Stimulated activated naive B cell treated with anti-CD40 and anti-IgM and Interleukin-4, amounts not matched to agents 10 μg/mL and 1 μg/mL and 100 μg/mL, for 72 hours (primary cell): ENCODE measurements at regions not wholly inside any gene's neighbourhood (a gene's known extent, or its start where the extent isn't known, plus 50 kb on each side); places are given as distances from the start of the nearest gene placed in this dataset.

Source experiments
- ATAC-seq, 2 donors: fragments of 150-1000 bp; cut with Tn5 transposase; replicated peaks; 2 replicates each; pipeline ENCODE4 v1.10.0; 2021; ENCODE audit warnings: moderate library complexity in 1 of 2
- DNase-seq: peaks from one replicate; pipeline ENCODE4 v3.0.0; 2021
- H3K27ac Mint-ChIP-seq: one replicate; pipeline ENCODE4 v1.8.0; 2022; ENCODE audit warnings: mild to moderate bottlenecking, mixed read lengths
- H3K27me3 Mint-ChIP-seq, 2 donors: one replicate each; pipeline ENCODE4 v1.8.0; 2022; ENCODE audit warnings: mixed read lengths in 2 of 2
- H3K36me3 Mint-ChIP-seq, 2 donors: one replicate each; pipeline ENCODE4 v1.8.0; 2022; ENCODE audit warnings: mixed read lengths in 2 of 2, mild to moderate bottlenecking in 1 of 2
- H3K4me1 Mint-ChIP-seq, 2 donors: one replicate each; pipeline ENCODE4 v1.8.0; 2022; ENCODE audit warnings: mixed read lengths in 2 of 2, mild to moderate bottlenecking in 1 of 2
- H3K4me3 Mint-ChIP-seq, 2 donors: one replicate each; pipeline ENCODE4 v1.8.0; 2022; ENCODE audit warnings: mild to moderate bottlenecking in 2 of 2, mixed read lengths in 2 of 2, moderate library complexity in 1 of 2
- H3K9me3 Mint-ChIP-seq, 2 donors: one replicate each; pipeline ENCODE4 v1.8.0; 2022; ENCODE audit warnings: mixed read lengths in 2 of 2, mild to moderate bottlenecking in 1 of 2

DNA sequence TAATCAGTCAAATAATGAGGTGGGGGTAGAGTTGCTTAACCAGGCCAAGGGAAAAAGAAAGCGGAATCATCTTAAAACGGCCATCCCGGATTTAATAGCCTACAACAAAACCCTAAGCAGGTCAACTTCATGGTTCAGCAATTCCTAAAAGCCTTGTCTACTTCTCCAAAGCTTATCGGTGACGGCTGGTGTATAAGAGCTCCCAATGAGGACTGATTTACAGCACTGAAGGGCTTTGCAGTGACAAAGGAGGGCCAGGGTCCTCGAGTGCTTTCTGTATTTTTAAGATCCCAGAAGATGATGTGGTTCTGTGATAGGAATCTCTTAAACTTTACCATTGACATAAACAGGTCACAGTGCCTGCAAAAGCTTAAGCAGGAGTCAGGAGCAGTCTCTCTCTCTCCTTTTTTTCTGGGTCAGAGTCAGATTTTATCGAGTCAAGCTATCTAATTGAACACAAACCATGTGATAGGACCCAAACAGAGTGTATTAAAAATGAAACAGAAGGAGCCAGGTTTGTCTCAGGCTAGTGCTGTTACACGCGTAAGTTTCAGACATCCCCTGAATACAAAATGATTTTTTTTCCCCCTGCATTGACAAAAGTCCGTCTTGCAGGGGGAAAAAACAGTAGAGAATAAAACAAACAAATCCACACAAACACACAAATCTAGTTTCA lies 663.6 kb upstream of the ZNF608 start:
- H3K36me3 Mint-ChIP-seq, result no peaks in the 10 kb centered on the region
- no peak for ATAC-seq
- H3K27ac Mint-ChIP-seq, result no peak overlapping the region
- no peaks in the 10 kb centered on the region for H3K27me3 Mint-ChIP-seq
- H3K4me1 Mint-ChIP-seq, result peaks cover 25 to 36% of the 10 kb centered on the region in 2 donors
- DNase-seq, result no peak
- H3K9me3 Mint-ChIP-seq, result peaks cover 0 to 2% of the 10 kb centered on the region in 2 donors
- no peak overlapping the region for H3K4me3 Mint-ChIP-seq

- H3K4me1 Mint-ChIP-seq, result peaks cover 25 to 36% of the 10 kb centered on the region in 2 donors
- H3K9me3 Mint-ChIP-seq, result peaks cover 0 to 2% of the 10 kb centered on the region in 2 donors
- no peak overlapping the region for H3K4me3 Mint-ChIP-seq
- no peak for DNase-seq
- no peak for ATAC-seq
- H3K27me3 Mint-ChIP-seq, result no peaks in the 10 kb centered on the region
- no peaks in the 10 kb centered on the region for H3K36me3 Mint-ChIP-seq
- no peak overlapping the region for H3K27ac Mint-ChIP-seq
These were observed 664.2 kb upstream of the ZNF608 start for GRCh38 chr5:125410537-125411070.

- ATAC-seq, result peak; percentile 12 to 27
- no peak for DNase-seq
- no peaks in the 10 kb centered on the region for H3K36me3 Mint-ChIP-seq
- H3K9me3 Mint-ChIP-seq, result no peaks in the 10 kb centered on the region
- H3K27ac Mint-ChIP-seq, result peak overlapping the region; percentile 82
- peak overlapping the region; percentile 69 to 71 for H3K4me3 Mint-ChIP-seq
- H3K4me1 Mint-ChIP-seq, result peaks cover 25 to 36% of the 10 kb centered on the region in 2 donors
- H3K27me3 Mint-ChIP-seq, result no peaks in the 10 kb centered on the region
These were observed 664.8 kb upstream of the ZNF608 start for GRCh38 chr5:125411071-125411743.

DNA sequence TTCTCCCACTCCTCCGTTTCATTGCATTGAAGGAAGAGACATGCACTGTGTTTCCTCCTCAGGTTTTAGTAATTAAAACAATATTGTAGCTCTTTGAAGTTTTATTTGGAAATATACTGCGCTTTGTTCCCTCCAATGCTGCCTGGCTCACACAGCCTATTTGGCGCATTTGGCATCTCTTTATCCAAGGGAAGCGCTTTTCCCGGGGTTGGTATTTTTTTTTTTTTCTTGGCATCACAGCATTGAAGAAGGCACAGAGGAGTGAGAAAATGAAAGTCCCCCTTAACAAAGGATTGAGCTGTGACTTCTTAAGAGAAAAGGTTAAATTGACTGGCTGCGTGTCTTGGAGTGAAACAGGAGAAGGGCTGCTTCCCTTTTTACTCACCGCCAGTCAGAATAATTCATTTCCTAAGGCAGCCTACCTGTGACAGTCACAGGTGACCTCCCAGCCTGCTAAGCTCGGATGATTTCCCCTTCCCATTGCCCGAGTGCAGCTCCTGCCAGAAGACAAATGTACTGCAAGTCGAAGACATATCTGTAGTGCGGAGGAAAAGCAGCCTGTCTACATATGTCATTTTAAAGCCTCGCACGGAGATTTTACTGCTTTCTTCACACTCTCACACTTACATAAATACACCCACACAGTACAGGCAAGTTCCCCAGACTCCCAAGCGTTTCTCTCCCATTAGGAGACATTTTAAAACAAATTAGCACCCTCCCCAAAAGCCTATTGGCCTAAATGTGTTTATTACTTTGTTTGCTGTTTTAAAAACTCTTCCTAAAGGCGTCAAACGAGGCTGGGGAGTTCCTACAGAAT lies 665.5 kb upstream of the ZNF608 start:
- peak overlapping the region; percentile 82 for H3K27ac Mint-ChIP-seq
- H3K4me1 Mint-ChIP-seq, result peaks cover 25 to 36% of the 10 kb centered on the region in 2 donors
- no peaks in the 10 kb centered on the region for H3K27me3 Mint-ChIP-seq
- DNase-seq (peak; percentile 43), ATAC-seq (peak; percentile 71 to 75)
- peak overlapping the region; percentile 69 to 71 for H3K4me3 Mint-ChIP-seq
- no peaks in the 10 kb centered on the region for H3K9me3 Mint-ChIP-seq
- no peaks in the 10 kb centered on the region for H3K36me3 Mint-ChIP-seq

- Mint-ChIP-seq H3K36me3 (no peaks in the 10 kb centered on the region), H3K27me3 (no peaks in the 10 kb centered on the region), H3K4me1 (peaks cover 25 to 36% of the 10 kb centered on the region in 2 donors), H3K27ac (peak overlapping the region; percentile 82), H3K9me3 (no peaks in the 10 kb centered on the region), H3K4me3 (peak overlapping the region; percentile 25 to 71)
- ATAC-seq (peak; percentile 56 to 65), DNase-seq (peak; percentile 16)
These were observed 666.4 kb upstream of the ZNF608 start for GRCh38 chr5:125412561-125413495.

- DNase-seq (no peak), ATAC-seq (no peak)
- Mint-ChIP-seq H3K4me1 (peaks cover 21 to 29% of the 10 kb centered on the region in 2 donors), H3K27ac (no peak overlapping the region), H3K9me3 (no peaks in the 10 kb centered on the region), H3K27me3 (no peaks in the 10 kb centered on the region), H3K36me3 (no peaks in the 10 kb centered on the region), H3K4me3 (no peak overlapping the region)
These were observed 667.2 kb upstream of the ZNF608 start for GRCh38 chr5:125413496-125414274.

DNA sequence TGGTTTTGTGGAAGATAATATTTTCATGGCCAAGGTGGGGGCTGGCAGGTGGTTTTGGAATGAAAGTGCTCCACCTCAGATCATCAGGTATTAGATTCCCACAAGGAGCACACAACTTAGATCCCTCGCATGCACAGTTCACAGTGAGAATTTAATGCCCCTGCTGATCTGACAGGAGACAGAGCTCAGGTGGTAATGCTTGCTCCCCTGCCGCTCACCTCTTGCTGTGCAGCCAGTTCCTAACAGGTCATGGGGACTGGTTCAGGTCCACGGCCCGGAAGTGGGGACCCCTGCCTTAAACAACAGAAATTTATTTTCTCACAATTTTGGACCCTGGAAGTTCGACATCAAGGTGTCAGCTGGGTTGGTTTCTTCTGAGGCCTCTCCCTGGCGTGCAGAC lies 668.7 kb upstream of the ZNF608 start:
- Mint-ChIP-seq H3K9me3 (no peaks in the 10 kb centered on the region), H3K27me3 (no peaks in the 10 kb centered on the region), H3K4me3 (no peak overlapping the region), H3K4me1 (peaks cover 19 to 26% of the 10 kb centered on the region in 2 donors), H3K36me3 (no peaks in the 10 kb centered on the region), H3K27ac (no peak overlapping the region)
- no peak for DNase-seq
- no peak for ATAC-seq

GRCh38 chr5:125416055-125416454 lies 669.6 kb upstream of the ZNF608 start:
- Mint-ChIP-seq H3K4me1 (peaks cover 16 to 19% of the 10 kb centered on the region in 2 donors), H3K9me3 (no peaks in the 10 kb centered on the region), H3K27ac (no peak overlapping the region), H3K4me3 (no peak overlapping the region), H3K36me3 (no peaks in the 10 kb centered on the region), H3K27me3 (no peaks in the 10 kb centered on the region)
- no peak for DNase-seq
- no peak for ATAC-seq

GRCh38 chr5:125421006-125421405 lies 674.6 kb upstream of the ZNF608 start:
- ATAC-seq, result no peak
- no peaks in the 10 kb centered on the region for H3K4me1 Mint-ChIP-seq
- no peak overlapping the region for H3K4me3 Mint-ChIP-seq
- no peaks in the 10 kb centered on the region for H3K36me3 Mint-ChIP-seq
- H3K27ac Mint-ChIP-seq, result no peak overlapping the region
- no peaks in the 10 kb centered on the region for H3K27me3 Mint-ChIP-seq
- DNase-seq, result no peak
- H3K9me3 Mint-ChIP-seq, result no peaks in the 10 kb centered on the region

DNA sequence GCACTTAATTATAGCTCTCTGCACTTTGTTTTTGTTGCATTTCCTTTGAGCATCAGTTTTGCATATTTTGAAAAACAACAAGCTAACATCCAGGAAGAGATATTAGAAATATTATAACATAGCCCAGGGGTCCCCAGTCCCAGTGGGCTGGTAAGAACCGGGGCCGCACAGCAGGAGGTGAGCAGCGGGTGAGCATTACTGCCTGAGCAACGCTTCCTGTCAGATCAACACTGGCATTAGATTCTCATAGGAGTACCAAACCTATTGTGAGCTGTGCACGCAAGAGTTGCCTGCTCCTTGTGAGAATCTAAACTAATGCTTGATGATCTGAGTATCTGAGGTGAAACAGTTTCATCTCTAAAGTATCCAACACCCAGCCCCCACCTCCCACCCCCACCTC lies 675.9 kb upstream of the ZNF608 start:
- no peak for ATAC-seq
- peaks cover 0 to 2% of the 10 kb centered on the region in 2 donors for H3K4me1 Mint-ChIP-seq
- H3K27me3 Mint-ChIP-seq, result peaks cover 0 to 4% of the 10 kb centered on the region in 2 donors
- no peak for DNase-seq
- peaks cover 0 to 2% of the 10 kb centered on the region in 2 donors for H3K9me3 Mint-ChIP-seq
- no peak overlapping the region for H3K4me3 Mint-ChIP-seq
- no peaks in the 10 kb centered on the region for H3K36me3 Mint-ChIP-seq
- H3K27ac Mint-ChIP-seq, result no peak overlapping the region

GRCh38 chr5:125424402-125425141 lies 678.1 kb upstream of the ZNF608 start:
- peaks cover 0 to 2% of the 10 kb centered on the region in 2 donors for H3K4me1 Mint-ChIP-seq
- H3K9me3 Mint-ChIP-seq, result peaks cover 0 to 8% of the 10 kb centered on the region in 2 donors
- no peaks in the 10 kb centered on the region for H3K36me3 Mint-ChIP-seq
- ATAC-seq (no peak), DNase-seq (no peak)
- peaks cover 0 to 4% of the 10 kb centered on the region in 2 donors for H3K27me3 Mint-ChIP-seq
- H3K4me3 Mint-ChIP-seq, result no peak overlapping the region
- no peak overlapping the region for H3K27ac Mint-ChIP-seq

DNA sequence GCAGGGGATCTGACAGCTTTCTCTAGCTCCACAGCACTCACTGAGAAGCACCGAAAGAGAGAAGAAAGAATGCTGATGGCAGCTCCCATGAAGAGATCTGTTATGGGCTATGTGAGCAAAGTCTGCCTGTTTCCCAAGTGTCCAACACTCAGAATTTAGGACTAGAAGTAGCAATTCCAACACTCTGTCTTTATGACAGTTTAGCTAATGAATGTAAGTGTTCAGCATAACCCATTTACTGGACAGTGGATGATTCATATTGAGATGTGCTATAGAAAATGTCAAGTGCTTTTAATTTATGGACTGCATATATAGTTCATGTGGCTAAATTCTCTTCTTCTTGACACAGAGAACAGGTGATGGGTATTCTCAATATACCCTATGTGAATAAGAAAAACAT lies 683.1 kb upstream of the ZNF608 start:
- H3K9me3 Mint-ChIP-seq, result peaks cover 0 to 9% of the 10 kb centered on the region in 2 donors
- H3K27ac Mint-ChIP-seq, result no peak overlapping the region
- H3K4me3 Mint-ChIP-seq, result no peak overlapping the region
- ATAC-seq (no peak), DNase-seq (no peak)
- no peaks in the 10 kb centered on the region for H3K36me3 Mint-ChIP-seq
- peaks cover 0 to 4% of the 10 kb centered on the region in 2 donors for H3K27me3 Mint-ChIP-seq
- H3K4me1 Mint-ChIP-seq, result peaks cover 0 to 2% of the 10 kb centered on the region in 2 donors
